GM23338 (cell line): ENCODE measurements at regions not wholly inside any gene's neighbourhood (a gene's known extent, or its start where the extent isn't known, plus 50 kb on each side); places are given as distances from the start of the nearest gene placed in this dataset.

Source experiments
- ATAC-seq: fragments of 200-7000 bp; cut with Tn5 transposase; 3 replicates; pipeline ENCODE4 v1.9.1; 2020
- DNase-seq: peaks from one replicate; pipeline ENCODE4 v3.0.0-alpha.2; 2015; ENCODE audit warnings: low spot score
- H2AFZ ChIP-seq: fragments of 200-600 bp; sonication (generic); 2 replicates; pipeline ENCODE4 v1.8.0; 2016; ENCODE audit warnings: antibody characterized with exemption, mild to moderate bottlenecking, moderate library complexity
- H3F3A ChIP-seq: fragments of 200-600 bp; sonication (generic); replicated peaks from 2 replicates; pipeline ENCODE4 v1.8.0; 2017; ENCODE audit warnings: antibody characterized with exemption, mixed run types, low read depth
- H3K27ac ChIP-seq: fragments of 200-600 bp; sonication (generic); 2 replicates; pipeline ENCODE4 v1.6.1; 2016; ENCODE audit warnings: low read depth
- H3K27me3 ChIP-seq: fragments of 200-600 bp; sonication (generic); 2 replicates; pipeline ENCODE4 v1.8.0; 2016; ENCODE audit warnings: mild to moderate bottlenecking, mixed run types, moderate library complexity; ENCODE audit not compliant: insufficient read depth
- H3K36me3 ChIP-seq: fragments of 200-600 bp; sonication (generic); 2 replicates; pipeline ENCODE4 v1.8.0; 2016; ENCODE audit warnings: mild to moderate bottlenecking; ENCODE audit not compliant: insufficient read depth
- H3K4me1 ChIP-seq: fragments of 200-600 bp; sonication (generic); 2 replicates; pipeline ENCODE4 v1.8.0; 2016; ENCODE audit warnings: mild to moderate bottlenecking, moderate library complexity; ENCODE audit not compliant: insufficient read depth
- H3K4me2 ChIP-seq: fragments of 200-600 bp; sonication (generic); 2 replicates; pipeline ENCODE4 v1.7.1; 2017; ENCODE audit warnings: mixed run types
- H3K4me3 ChIP-seq: fragments of 200-600 bp; sonication (generic); 2 replicates; pipeline ENCODE4 v1.6.1; 2016; ENCODE audit warnings: mixed run types
- H3K79me2 ChIP-seq: fragments of 200-600 bp; sonication (generic); replicated peaks from 2 replicates; pipeline ENCODE4 v1.8.0; 2017; ENCODE audit warnings: mild to moderate bottlenecking; ENCODE audit not compliant: insufficient read depth
- H3K9me2 ChIP-seq: fragments of 200-600 bp; sonication (generic); 2 replicates; pipeline ENCODE4 v1.8.0; 2017; ENCODE audit not compliant: insufficient read depth
- H4K20me1 ChIP-seq: fragments of 200-600 bp; sonication (generic); replicated peaks from 2 replicates; pipeline ENCODE4 v1.8.0; 2017; ENCODE audit warnings: mild to moderate bottlenecking; ENCODE audit not compliant: insufficient read depth
- H3K27ac Mint-ChIP-seq: 2 replicates; pipeline ENCODE4 v1.8.0; 2020; ENCODE audit warnings: inconsistent platforms, mild to moderate bottlenecking, moderate library complexity, mixed read lengths
- H3K27me3 Mint-ChIP-seq: 3 replicates; pipeline ENCODE4 v1.8.0; 2022; ENCODE audit warnings: low read depth, mild to moderate bottlenecking, moderate library complexity, mixed read lengths, inconsistent platforms; ENCODE audit not compliant: insufficient read depth, poor library complexity
- H3K36me3 Mint-ChIP-seq: 3 replicates; pipeline ENCODE4 v1.8.0; 2021; ENCODE audit warnings: low read depth, mild to moderate bottlenecking, inconsistent platforms, moderate library complexity, mixed read lengths
- H3K4me1 Mint-ChIP-seq: 3 replicates; pipeline ENCODE4 v1.8.0; 2020; ENCODE audit warnings: mild to moderate bottlenecking, inconsistent platforms, mixed read lengths
- H3K4me3 Mint-ChIP-seq: 3 replicates; pipeline ENCODE4 v1.8.0; 2021; ENCODE audit warnings: moderate library complexity, mild to moderate bottlenecking, inconsistent platforms, mixed read lengths
- H3K9me3 Mint-ChIP-seq: 3 replicates; pipeline ENCODE4 v1.8.0; 2020; ENCODE audit warnings: moderate library complexity, mild to moderate bottlenecking, inconsistent platforms, mixed read lengths
- CTCF ChIP-seq, 2 experiments: fragments of 200-600 bp in 1 of 2; sonication (generic) in 1 of 2; conservative IDR thresholded peaks; 2 replicates each; pipeline versions ENCODE4 v1.5.1 to v1.6.1; 2016 to 2017; ENCODE audit warnings: antibody characterized with exemption in 2 of 2, low read depth in 2 of 2, mild to moderate bottlenecking in 2 of 2, moderate library complexity in 1 of 2
- JUNB ChIP-seq: IDR thresholded peaks from one replicate; pipeline ENCODE4 v1.6.1; 2016; ENCODE audit warnings: antibody characterized with exemption; ENCODE audit not compliant: unreplicated experiment
- NANOG ChIP-seq: IDR thresholded peaks from 2 replicates; pipeline ENCODE4 v1.6.1; 2016; ENCODE audit warnings: antibody characterized with exemption, borderline replicate concordance
- POLR2AphosphoS5 ChIP-seq: IDR thresholded peaks from 2 replicates; pipeline ENCODE4 v1.6.1; 2016; ENCODE audit warnings: antibody characterized with exemption, low read depth
- ZNF114 ChIP-seq: fragments of 250-450 bp; sonication (Bioruptor Pico); IDR thresholded peaks from 2 replicates; pipeline ENCODE4 v1.5.0; 2020; ENCODE audit warnings: mild to moderate bottlenecking, moderate library complexity
- TF ChIP-seq, protein P1 (sequence below): fragments of 250-450 bp; sonication (Bioruptor Pico); IDR thresholded peaks from 2 replicates; pipeline ENCODE4 v1.5.0; 2020; ENCODE audit warnings: mild to moderate bottlenecking, moderate library complexity

DNA sequence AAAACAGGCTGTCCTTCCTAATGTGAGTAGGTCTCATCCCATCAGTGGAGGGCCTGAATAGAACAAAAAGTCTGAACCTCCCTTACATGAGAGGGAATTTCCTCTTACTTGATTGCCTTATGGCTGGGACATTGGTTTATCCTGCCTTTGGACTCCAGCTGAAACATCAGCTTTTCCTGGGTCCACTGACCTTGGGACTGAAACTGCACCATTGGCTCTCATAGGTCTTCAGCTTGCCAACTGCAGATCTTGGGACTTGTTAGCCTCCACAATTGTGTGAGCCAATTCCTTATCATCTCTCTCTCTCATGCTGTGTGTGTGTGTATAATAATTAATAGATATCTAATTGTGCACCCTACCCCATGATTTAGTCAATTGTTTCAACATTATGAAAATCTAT lies 375.3 kb upstream of the DDI1 start:
- no peaks in the 10 kb centered on the region for H3K9me2 ChIP-seq
- no peak overlapping the region for H3K4me2 ChIP-seq
- Mint-ChIP-seq H3K4me1 (no peaks in the 10 kb centered on the region), H3K36me3 (no peaks in the 10 kb centered on the region), H3K27ac (no peak overlapping the region), H3K9me3 (peaks cover 3% of the 10 kb centered on the region; the same call in 1 of the 3 replicates), H3K27me3 (peaks cover 1% of the 10 kb centered on the region), H3K4me3 (no peak overlapping the region)
- no peaks in the 10 kb centered on the region for H3K79me2 ChIP-seq
- H3F3A ChIP-seq: no peaks in the 10 kb centered on the region
- H3K4me1 ChIP-seq: no peaks in the 10 kb centered on the region
- H3K4me3 ChIP-seq: no peak overlapping the region
- H3K27ac ChIP-seq: no peak overlapping the region
- no peaks in the 10 kb centered on the region for H4K20me1 ChIP-seq
- TF ChIP-seq ZNF114 (CRISPR knock-in tag) (no peak), CTCF (conservative IDR thresholded peaks at IDR 0.05; ENCODE audit: low read depth in 2 of 2) (no peak), POLR2AphosphoS5 (no peak), NANOG (no peak), JUNB (no peak)
- TF ChIP-seq, protein P1, sequence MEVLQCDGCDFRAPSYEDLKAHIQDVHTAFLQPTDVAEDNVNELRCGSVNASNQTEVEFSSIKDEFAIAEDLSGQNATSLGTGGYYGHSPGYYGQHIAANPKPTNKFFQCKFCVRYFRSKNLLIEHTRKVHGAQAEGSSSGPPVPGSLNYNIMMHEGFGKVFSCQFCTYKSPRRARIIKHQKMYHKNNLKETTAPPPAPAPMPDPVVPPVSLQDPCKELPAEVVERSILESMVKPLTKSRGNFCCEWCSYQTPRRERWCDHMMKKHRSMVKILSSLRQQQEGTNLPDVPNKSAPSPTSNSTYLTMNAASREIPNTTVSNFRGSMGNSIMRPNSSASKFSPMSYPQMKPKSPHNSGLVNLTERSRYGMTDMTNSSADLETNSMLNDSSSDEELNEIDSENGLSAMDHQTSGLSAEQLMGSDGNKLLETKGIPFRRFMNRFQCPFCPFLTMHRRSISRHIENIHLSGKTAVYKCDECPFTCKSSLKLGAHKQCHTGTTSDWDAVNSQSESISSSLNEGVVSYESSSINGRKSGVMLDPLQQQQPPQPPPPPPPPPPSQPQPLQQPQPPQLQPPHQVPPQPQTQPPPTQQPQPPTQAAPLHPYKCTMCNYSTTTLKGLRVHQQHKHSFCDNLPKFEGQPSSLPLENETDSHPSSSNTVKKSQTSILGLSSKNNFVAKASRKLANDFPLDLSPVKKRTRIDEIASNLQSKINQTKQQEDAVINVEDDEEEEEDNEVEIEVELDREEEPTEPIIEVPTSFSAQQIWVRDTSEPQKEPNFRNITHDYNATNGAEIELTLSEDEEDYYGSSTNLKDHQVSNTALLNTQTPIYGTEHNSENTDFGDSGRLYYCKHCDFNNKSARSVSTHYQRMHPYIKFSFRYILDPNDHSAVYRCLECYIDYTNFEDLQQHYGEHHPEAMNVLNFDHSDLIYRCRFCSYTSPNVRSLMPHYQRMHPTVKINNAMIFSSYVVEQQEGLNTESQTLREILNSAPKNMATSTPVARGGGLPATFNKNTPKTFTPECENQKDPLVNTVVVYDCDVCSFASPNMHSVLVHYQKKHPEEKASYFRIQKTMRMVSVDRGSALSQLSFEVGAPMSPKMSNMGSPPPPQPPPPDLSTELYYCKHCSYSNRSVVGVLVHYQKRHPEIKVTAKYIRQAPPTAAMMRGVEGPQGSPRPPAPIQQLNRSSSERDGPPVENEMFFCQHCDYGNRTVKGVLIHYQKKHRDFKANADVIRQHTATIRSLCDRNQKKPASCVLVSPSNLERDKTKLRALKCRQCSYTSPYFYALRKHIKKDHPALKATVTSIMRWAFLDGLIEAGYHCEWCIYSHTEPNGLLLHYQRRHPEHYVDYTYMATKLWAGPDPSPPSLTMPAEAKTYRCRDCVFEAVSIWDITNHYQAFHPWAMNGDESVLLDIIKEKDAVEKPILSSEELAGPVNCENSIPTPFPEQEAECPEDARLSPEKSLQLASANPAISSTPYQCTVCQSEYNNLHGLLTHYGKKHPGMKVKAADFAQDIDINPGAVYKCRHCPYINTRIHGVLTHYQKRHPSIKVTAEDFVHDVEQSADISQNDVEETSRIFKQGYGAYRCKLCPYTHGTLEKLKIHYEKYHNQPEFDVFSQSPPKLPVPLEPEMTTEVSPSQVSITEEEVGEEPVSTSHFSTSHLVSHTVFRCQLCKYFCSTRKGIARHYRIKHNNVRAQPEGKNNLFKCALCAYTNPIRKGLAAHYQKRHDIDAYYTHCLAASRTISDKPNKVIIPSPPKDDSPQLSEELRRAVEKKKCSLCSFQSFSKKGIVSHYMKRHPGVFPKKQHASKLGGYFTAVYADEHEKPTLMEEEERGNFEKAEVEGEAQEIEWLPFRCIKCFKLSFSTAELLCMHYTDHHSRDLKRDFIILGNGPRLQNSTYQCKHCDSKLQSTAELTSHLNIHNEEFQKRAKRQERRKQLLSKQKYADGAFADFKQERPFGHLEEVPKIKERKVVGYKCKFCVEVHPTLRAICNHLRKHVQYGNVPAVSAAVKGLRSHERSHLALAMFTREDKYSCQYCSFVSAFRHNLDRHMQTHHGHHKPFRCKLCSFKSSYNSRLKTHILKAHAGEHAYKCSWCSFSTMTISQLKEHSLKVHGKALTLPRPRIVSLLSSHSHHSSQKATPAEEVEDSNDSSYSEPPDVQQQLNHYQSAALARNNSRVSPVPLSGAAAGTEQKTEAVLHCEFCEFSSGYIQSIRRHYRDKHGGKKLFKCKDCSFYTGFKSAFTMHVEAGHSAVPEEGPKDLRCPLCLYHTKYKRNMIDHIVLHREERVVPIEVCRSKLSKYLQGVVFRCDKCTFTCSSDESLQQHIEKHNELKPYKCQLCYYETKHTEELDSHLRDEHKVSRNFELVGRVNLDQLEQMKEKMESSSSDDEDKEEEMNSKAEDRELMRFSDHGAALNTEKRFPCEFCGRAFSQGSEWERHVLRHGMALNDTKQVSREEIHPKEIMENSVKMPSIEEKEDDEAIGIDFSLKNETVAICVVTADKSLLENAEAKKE (CRISPR knock-in tag): no peak
- no peaks in the 10 kb centered on the region for H3K27me3 ChIP-seq
- ATAC-seq: no peak
- no peaks in the 10 kb centered on the region for H3K36me3 ChIP-seq
- no peak overlapping the region for H2AFZ ChIP-seq
- no peak for DNase-seq
